Ecto neural progenitor cell (in vitro differentiated cells): ENCODE measurements at regions not wholly inside any gene's neighbourhood (a gene's known extent, or its start where the extent isn't known, plus 50 kb on each side); places are given as distances from the start of the nearest gene placed in this dataset.

ENCODE experiments used
- DNase-seq: peaks from one replicate; pipeline ENCODE4 v3.0.0-alpha.2; 2018; ENCODE audit warnings: low spot score

GRCh38 chr13:44153496-44153895, 220.1 kb upstream of the SERP2 start:
- DNase-seq, result no peak

GRCh38 chr13:44155422-44156293, 218.0 kb upstream of the SERP2 start:
- DNase-seq, result no peak

- no peak for DNase-seq
These were observed 217.3 kb upstream of the SERP2 start for GRCh38 chr13:44156294-44156658.

DNA sequence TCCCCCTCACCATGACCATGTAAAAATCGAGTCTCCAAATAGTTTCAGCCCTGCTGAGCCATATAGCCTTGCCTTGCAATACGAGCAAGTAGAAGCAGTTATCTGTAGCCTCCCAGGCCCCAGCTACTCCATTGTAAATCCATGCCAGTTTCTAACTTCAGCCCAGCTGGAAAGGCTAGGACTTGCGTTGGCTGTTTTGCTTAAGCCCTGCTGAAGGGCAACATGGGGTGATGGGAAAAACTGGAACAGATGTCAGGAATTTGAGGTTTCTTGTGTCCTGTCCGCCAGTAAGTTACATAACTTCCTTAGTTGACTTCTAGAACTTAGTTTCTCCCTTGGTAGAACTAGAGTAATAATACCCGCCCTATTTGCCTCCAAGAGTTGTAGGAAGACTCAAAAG, 216.0 kb upstream of the SERP2 start:
- no peak for DNase-seq

- no peak for DNase-seq
These were observed 215.5 kb upstream of the SERP2 start for GRCh38 chr13:44158098-44158521.

DNA sequence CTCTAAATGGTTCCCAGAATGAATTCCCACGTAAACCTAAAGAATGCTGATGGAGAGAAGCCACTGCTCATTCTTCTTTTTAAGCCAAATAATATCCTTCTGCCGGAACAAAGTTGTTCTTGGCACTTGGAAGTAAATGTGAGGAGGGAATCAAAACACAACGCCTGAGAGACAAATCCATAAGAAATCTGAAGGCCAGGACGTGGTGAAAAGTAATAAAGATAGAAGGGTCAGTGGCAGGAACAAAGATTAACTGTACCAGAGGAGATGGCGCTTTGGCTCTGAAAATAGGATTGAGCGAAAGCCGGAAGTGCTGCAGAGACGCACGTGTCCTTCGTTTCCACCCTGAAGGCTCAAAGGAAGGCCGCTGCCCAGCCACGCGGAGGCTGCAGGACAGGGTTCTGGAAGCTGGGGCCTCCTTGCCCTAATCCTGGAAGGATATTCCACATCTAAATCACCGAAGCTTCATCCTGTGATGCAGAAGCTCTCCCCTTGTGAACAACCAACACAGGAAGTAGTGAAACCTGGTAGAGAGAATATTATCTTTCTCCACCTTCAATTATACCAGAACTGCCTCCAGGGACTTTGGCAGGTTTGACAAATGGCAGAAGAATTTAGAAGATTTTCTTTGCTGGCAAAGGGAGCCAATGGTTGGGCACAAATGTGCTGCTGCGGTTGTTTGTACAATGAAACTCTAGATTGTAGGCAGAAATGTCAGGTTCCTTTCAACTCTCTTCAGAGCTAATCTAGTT, 214.6 kb upstream of the SERP2 start:
- no peak for DNase-seq

DNA sequence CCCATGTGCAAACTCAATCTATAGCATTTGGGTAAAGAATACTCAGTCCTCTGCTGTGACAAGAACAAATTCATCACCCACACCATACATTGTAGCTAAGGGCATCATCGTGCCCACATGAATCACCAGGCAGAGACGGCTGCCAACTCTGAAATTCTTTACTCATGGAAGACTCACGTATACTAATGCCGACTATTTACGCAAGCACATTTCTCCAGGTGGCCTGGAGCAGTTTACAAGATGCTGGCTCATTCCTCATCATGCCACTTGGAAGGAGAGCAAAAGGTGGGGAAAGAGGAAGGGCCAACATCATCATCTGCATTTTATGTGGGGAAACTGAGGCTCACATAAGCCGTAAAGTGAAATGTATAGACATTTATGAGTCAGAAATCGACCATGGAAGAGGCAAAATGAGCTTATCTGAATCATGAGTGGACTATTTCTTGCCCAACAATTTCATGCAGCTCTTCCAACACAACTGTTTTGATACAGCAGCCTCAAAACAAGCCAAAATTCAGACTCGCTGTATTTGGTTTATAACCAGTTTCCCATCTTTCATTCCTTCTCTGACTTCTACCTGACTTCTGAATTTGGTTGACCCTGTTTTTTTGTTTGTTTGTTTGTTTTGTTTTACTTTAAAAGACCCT, 213.9 kb upstream of the SERP2 start:
- DNase-seq, result no peak

DNA sequence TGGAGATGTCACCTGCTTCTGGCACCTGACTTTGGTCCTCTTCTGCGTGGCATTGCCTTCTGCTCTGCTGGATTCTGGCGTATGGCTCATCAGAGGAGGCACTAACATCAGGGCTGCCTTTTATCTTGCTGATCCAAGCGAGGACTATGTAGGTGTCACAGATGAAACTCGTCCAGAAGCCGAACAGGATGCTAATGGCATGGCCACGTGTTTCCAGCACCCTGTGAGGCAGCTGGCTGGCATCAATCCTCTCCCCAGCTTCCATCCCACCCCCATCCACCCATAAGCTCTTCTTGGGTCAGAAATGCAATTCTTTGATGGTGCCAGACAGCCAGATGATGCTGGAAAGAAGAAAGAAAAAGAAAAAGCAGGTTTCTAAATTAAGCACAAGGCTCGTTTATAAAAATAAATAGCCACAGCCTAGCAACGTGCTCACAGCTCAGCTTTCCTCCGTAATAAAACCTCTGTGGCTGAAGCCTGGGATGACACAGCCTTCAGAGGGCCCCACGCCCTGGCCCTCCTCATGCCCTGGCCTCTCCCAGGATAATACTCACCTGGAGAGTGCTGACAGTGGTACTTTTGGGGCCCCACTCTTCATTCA, 212.9 kb upstream of the SERP2 start:
- no peak for DNase-seq

GRCh38 chr13:44163108-44163507, 210.5 kb upstream of the SERP2 start:
- no peak for DNase-seq

DNA sequence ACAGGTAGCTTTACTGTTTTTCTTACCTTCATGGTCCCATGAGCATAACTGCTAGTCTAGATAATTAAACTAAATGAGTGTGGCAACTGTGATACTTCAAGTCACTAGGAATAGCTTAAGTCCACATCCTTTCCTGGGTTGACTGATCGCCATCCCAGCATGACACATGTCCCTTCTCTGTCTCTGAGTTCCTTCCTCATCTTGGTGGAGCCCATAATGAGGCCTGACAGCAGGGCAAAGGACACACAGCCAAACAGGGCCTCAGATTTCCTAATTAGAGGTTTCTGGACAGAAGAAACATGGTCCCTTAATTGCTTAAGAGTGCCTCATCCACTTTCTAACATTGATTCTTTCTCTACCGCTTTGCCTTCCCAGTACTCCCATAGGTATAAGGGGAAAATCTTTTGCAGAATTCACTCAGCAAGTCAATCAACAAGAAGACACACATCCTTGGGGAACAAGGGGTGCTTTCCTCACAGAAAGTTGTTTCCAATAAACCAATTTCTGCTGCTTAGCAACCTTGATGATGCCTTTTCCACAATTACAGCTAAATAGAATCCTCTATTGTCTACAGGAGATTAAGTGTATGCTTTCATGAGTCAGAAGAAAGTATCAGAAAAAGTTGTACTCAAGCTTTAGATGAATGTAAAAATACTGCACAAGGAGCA, 208.3 kb upstream of the SERP2 start:
- no peak for DNase-seq

DNA sequence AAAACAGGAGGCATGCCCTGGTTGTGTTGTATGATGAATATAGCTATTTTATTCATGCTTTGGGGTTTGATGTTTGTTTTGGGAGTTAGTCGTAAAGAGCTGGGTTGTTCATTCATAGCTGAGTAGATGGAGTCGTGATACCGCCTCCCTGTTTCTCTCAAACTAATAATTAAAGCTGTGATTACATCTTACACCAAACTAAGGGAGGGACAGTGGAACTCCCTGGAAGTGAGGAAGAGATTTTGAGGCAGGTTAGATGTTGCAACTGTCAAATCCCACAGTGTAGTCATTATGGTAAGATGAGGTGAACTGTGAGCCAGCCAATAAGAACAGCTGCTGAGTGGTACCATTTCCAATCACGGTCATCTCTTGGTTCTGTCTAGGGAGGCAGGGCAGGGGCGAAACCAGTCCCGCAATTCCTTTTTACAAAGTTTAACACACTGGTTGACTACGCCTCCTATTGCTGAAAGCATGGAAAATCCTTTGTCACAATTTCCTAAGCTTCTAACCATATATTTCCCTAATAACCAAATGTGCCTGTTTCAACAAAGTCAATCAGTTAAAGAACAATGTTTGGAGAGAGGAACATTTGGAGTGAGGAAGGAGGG, 207.6 kb upstream of the SERP2 start:
- DNase-seq, result no peak

DNA sequence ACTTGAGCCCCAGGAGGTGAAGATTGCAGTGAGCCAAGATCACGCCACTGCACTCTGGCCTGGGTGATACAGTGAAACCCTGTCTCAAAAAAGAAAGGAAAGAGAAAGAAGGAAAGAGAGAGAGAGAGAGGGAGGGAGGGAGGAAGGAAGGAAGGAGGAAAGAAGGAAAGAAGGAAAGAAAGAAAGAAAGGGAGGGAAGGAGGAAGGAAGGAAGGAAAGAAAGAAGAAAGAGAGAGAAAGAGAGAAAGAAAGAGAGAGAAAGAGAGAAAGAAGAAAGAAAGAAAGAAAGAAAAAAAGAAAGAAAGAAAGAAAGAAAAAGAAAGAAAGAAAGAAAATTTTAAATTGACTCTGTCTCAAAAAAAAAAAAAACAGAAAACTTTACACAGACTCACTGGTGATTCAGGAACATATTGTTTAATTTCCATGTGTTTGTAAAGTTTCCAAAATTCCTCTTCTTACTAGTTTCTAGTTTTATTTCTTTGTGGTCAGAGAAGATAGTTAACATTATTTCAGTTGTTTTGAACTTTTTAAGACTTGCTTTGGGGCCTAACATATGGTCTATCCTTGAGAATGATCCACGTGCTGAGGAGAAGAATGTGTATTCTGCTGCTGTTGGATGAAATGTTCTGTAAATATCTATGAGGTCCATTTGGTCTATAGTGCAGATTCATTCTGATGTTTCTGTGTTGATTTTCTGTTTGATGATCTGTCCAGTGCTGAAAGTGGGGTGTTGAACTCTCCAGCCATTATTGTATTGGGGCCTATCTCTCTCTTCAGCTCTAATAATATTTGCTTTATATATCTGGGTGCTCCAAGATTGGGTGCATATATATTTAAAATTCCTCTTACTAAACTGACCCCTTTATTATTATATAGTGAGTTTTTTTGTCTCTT, 204.4 kb upstream of the SERP2 start:
- DNase-seq, result no peak

GRCh38 chr13:44170731-44171130, 202.9 kb upstream of the SERP2 start:
- no peak for DNase-seq

- DNase-seq, result no peak
These were observed 202.5 kb upstream of the SERP2 start for GRCh38 chr13:44171156-44171555.

DNA sequence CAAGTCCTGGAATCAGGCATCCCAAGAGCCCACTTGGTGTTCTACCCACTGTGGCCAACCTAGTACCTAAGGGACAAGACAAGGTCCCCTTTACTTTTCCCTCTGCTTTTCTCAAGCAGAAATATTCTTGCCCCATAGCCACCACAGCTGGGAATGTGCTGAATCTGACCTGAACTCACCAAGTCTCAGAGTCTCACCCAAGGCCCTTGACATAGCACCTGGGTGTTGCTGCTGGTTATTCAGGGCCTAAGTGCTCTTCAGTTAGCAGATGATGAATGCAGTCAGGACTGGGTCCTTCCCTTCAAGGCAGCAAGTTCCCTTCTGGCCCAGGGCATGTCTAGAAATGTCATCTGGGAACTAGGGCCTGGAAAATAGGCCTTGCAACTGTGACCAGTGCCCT, 201.8 kb upstream of the SERP2 start:
- no peak for DNase-seq

GRCh38 chr13:44172281-44172810, 201.3 kb upstream of the SERP2 start:
- no peak for DNase-seq

DNA sequence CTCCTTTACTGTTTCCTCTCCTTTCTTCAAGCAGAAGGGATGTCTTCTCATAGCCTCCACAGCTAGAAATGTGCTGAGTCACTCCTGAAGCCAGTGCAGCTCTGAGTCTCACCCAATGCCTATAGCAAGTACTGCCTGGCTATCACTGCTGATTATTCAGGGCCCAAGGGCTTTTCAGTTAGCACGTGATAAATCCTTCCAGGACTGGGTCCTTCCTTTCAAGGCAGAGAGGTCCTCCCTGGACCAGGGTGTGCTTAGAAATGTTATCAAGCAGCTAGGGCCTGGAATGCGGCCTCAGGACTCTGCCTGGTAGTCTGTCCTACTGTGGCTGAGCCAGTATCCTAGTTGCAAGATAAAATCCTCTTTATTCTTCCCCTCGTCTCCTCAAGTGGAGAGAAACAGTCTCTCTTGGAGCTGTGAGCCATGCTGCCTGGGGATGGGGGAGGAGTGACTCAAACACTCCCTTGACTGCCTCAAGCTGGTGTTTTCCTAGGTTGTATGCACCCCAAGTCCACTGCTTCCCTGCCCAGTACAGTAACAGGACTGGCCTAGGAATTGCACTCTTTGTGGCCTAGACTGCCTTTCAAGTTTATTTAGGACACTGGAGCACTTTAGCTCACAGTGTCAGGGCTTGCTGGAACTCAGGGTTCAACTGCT, 198.7 kb upstream of the SERP2 start:
- no peak for DNase-seq

DNA sequence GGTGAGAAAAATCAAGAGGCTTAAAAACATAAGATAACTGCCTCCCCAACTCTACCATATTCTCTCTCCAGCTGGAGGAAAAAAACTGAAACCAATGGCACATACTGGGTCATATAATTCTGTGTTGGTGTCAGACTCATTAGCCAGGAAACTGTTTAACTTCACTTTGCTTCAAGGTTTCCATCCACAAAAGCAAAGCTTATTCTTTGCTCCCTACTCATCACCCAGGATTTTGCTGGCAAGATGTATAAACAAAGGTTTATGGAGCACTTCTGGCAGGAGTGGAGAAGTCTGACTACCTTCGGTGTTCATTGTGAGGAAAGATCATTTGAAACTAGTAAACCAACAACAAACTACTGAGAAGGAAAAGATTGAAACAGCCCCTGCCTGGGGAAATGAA, 197.5 kb upstream of the SERP2 start:
- DNase-seq, result no peak

DNA sequence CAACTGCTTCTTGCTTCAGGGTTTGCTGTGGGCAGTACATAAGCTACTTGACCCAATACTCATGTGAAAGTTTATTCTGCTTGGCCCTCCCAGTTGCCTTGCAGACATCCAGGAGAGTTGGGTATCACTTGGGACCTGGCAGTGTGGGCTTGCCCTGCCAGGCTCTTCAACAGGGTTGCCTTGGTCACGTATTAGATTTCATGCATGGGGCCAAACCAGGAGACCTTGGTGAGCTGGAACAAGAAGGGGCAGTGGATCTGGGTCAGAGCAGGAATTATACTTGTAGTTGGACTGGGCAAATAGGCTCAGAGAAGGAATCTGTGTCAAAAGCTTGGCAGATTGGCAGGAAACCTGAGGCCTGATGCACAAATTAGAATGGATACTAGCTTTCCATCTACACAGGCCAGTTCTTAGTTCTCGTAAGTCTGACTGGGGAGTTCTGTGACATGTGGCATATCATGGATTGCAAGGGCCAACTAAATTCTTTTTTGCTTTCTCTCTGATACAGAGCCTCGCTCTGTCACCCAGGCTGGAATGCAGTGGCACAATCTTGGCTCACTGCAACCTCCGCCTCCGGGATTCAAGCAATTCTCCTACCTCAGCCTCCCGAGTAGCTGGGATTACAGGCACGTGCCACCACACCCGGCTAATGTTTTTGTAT, 192.6 kb upstream of the SERP2 start:
- DNase-seq, result no peak
